ENCODE measurements at regions not wholly inside any gene's neighbourhood (a gene's known extent, or its start where the extent isn't known, plus 50 kb on each side); places are given as distances from the start of the nearest gene placed in this dataset.

- Histone ChIP-seq H3K4me2 (ENCODE audit: insufficient read depth, insufficient read length, low read length) (no peak overlapping the region), H2BK12ac (ENCODE audit: insufficient read length, low read depth, low read length) (no peak overlapping the region), H3K79me1 (ENCODE audit: insufficient read depth, low read depth, low read length, poor library complexity, severe bottlenecking) (no peaks in the 10 kb centered on the region), H4K20me1 (ENCODE audit: control insufficient read depth, insufficient read depth, insufficient read length) (no peaks in the 10 kb centered on the region), H3K79me2 (ENCODE audit: insufficient read depth, low read length) (no peaks in the 10 kb centered on the region), H3K4me1 (ENCODE audit: insufficient read depth, low read length) (no peaks in the 10 kb centered on the region), H3K23ac (ENCODE audit: insufficient read length, low read depth, low read length) (no peak overlapping the region), H4K8ac (replicated peaks; ENCODE audit: insufficient read length, low read depth, low read length) (no peak overlapping the region), H3K14ac (ENCODE audit: insufficient read depth, low read length) (no peak overlapping the region), H2AFZ (ENCODE audit: low read length) (no peak overlapping the region), H3K56ac (ENCODE audit: insufficient read length, low read depth, low read length) (no peak overlapping the region), H2BK15ac (ENCODE audit: low read depth, low read length) (no peak overlapping the region), H2AK5ac (ENCODE audit: insufficient read length, low read length) (no peak overlapping the region), H2BK20ac (ENCODE audit: low read depth, low read length, poor library complexity, severe bottlenecking) (no peak overlapping the region), H3K9me3 (ENCODE audit: control insufficient read depth, low read depth, low read length) (no peaks in the 10 kb centered on the region), H4K5ac (ENCODE audit: insufficient read length, low read depth, low read length) (no peak overlapping the region), H3K27ac (ENCODE audit: insufficient read length, low read depth, low read length) (no peak overlapping the region), H3K23me2 (ENCODE audit: insufficient read length, low read depth, low read length, poor library complexity, severe bottlenecking) (no peaks in the 10 kb centered on the region), H2BK120ac (ENCODE audit: low read depth, low read length, poor library complexity, severe bottlenecking) (no peak overlapping the region), H3K27me3 (ENCODE audit: insufficient read depth, low read length) (no peaks in the 10 kb centered on the region), H3T11ph (ENCODE audit: low read length) (no peak overlapping the region), H3K18ac (ENCODE audit: insufficient read length, low read depth, low read length) (no peak overlapping the region), H3K4ac (ENCODE audit: low read depth, low read length) (no peak overlapping the region), H3K9ac (ENCODE audit: extremely low read depth, insufficient read length, low read length) (no peak overlapping the region), H4K91ac (ENCODE audit: insufficient read length, low read depth, low read length) (no peak overlapping the region), H2BK5ac (ENCODE audit: insufficient read length, low read length) (no peak overlapping the region)
- no peak for DNase-seq
- Mint-ChIP-seq H3K27ac (no peak overlapping the region), H3K27me3 (ENCODE audit: low read depth) (0 out of 2 replicates have a peak, but pooled peaks cover 1% of the 10 kb centered on the region), H3K9me3 (no peaks in the 10 kb centered on the region), H3K36me3 (ENCODE audit: insufficient read depth in 1 of 3, low read depth in 3 of 3) (no peaks in the 10 kb centered on the region), H3K4me1 (no peaks in the 10 kb centered on the region), H3K4me3 (no peak overlapping the region)
- no CpG with 5 or more reads among the region's 4 CpGs for WGBS (ENCODE audit: extremely low coverage, insufficient read length, low lambda C conversion rate)
- no peak for TF ChIP-seq CTCF (conservative IDR thresholded peaks at IDR 0.05)
Observed at GRCh38 chr6:145517492-145517891, 217.8 kb downstream of the EPM2A start.

Data from H9 (cell line).